Hepatocyte (in vitro differentiated cells): ENCODE measurements at regions not wholly inside any gene's neighbourhood (a gene's known extent, or its start where the extent isn't known, plus 50 kb on each side); places are given as distances from the start of the nearest gene placed in this dataset.

Experiments used
- EZH2 ChIP-seq: fragments of 200-600 bp; sonication (generic); IDR thresholded peaks from 2 replicates; pipeline ENCODE4 v1.6.1; 2016; ENCODE audit warnings: antibody characterized with exemption, mild to moderate bottlenecking, borderline replicate concordance
- EZH2phosphoT487 ChIP-seq: fragments of 200-600 bp; sonication (generic); IDR thresholded peaks from one replicate; pipeline ENCODE4 v1.6.1; 2018; ENCODE audit warnings: antibody characterized with exemption, mild to moderate bottlenecking, low read depth, moderate library complexity; ENCODE audit not compliant: unreplicated experiment, severe bottlenecking
- TF ChIP-seq, protein P1 (sequence below): fragments of 200-600 bp; sonication (generic); IDR thresholded peaks from 2 replicates; pipeline ENCODE4 v1.5.1; 2016; ENCODE audit warnings: antibody characterized with exemption, mild to moderate bottlenecking; ENCODE audit not compliant: poor library complexity

DNA sequence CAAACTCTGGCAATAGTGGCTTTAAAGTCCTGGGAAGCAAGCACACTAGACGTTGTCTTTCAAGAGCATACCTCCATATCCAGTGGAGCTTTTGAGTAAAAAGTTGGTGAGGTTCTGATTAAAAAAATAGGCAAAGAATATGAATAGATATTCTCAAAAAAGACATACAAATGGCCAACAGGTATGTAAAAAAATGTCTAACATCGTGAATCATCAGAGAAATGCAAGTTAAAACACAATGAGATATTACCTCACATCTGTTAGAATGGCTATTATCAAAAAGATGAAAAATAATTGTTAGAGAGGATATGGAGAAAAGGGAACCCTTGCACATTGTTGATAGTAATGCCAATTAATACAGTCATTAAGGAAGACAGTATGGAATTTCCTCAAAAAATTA lies 407.1 kb downstream of the MDFIC start:
- TF ChIP-seq EZH2 = no peak
- TF ChIP-seq, protein P1, sequence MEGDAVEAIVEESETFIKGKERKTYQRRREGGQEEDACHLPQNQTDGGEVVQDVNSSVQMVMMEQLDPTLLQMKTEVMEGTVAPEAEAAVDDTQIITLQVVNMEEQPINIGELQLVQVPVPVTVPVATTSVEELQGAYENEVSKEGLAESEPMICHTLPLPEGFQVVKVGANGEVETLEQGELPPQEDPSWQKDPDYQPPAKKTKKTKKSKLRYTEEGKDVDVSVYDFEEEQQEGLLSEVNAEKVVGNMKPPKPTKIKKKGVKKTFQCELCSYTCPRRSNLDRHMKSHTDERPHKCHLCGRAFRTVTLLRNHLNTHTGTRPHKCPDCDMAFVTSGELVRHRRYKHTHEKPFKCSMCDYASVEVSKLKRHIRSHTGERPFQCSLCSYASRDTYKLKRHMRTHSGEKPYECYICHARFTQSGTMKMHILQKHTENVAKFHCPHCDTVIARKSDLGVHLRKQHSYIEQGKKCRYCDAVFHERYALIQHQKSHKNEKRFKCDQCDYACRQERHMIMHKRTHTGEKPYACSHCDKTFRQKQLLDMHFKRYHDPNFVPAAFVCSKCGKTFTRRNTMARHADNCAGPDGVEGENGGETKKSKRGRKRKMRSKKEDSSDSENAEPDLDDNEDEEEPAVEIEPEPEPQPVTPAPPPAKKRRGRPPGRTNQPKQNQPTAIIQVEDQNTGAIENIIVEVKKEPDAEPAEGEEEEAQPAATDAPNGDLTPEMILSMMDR = no peak
- TF ChIP-seq EZH2phosphoT487 = no peak
